ENCODE measurements at regions not wholly inside any gene's neighbourhood (a gene's known extent, or its start where the extent isn't known, plus 50 kb on each side); places are given as distances from the start of the nearest gene placed in this dataset.

- TF ChIP-seq CTCF (IDR thresholded peaks at IDR 0.05), result no peak
- no peak for TF ChIP-seq EP300 (IDR thresholded peaks at IDR 0.05; ENCODE audit: low read depth)
- no peak for TF ChIP-seq POLR2AphosphoS5 (IDR thresholded peaks at IDR 0.05)
Observed at GRCh38 chr1:87973896-87974295, 645.2 kb downstream of the LMO4 start.
